ENCODE measurements at regions not wholly inside any gene's neighbourhood (a gene's known extent, or its start where the extent isn't known, plus 50 kb on each side); places are given as distances from the start of the nearest gene placed in this dataset.

GRCh38 chr2:48873666-48874065, 118.1 kb upstream of the LHCGR start:
- intact Hi-C loops (cut with DNase I), result no loop called here
- WGBS, 2 donors, result 95% methylated on average over 1 of the region's 1 CpG
- Histone ChIP-seq H3K27me3 (no peaks in the 10 kb centered on the region), H3K27ac (no peak overlapping the region), H3K9me3 (no peaks in the 10 kb centered on the region), H3K4me1 (no peaks in the 10 kb centered on the region), H3K36me3 (no peaks in the 10 kb centered on the region), H3K4me3 (replicated peaks in 1 of 3) (no peak overlapping the region)
- TF ChIP-seq, protein P1, sequence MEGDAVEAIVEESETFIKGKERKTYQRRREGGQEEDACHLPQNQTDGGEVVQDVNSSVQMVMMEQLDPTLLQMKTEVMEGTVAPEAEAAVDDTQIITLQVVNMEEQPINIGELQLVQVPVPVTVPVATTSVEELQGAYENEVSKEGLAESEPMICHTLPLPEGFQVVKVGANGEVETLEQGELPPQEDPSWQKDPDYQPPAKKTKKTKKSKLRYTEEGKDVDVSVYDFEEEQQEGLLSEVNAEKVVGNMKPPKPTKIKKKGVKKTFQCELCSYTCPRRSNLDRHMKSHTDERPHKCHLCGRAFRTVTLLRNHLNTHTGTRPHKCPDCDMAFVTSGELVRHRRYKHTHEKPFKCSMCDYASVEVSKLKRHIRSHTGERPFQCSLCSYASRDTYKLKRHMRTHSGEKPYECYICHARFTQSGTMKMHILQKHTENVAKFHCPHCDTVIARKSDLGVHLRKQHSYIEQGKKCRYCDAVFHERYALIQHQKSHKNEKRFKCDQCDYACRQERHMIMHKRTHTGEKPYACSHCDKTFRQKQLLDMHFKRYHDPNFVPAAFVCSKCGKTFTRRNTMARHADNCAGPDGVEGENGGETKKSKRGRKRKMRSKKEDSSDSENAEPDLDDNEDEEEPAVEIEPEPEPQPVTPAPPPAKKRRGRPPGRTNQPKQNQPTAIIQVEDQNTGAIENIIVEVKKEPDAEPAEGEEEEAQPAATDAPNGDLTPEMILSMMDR (IDR thresholded peaks at IDR 0.05), result no peak
- no peak for TF ChIP-seq POLR2A (IDR thresholded peaks at IDR 0.05)
- no peak for DNase-seq

DNA sequence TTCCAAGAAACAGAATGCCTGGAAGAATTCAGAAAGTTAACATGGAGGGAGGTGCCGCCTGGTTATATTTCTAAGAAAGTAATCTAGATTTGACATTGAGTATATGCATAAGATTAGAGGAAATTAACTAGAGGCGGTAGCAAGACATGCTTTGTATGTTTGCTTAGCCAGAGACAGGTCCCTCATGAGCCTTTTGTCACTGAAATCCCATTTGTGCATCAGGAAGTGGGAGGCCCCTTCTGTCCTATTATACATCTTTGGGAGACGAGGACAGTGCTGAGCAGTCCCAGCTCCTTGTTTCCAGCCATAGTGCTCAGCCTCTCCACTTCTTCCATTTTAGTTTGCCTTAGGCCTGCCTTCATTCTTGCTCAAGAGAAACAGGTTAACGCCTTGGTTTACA, 115.4 kb upstream of the LHCGR start:
- no peak for TF ChIP-seq POLR2A (IDR thresholded peaks at IDR 0.05)
- TF ChIP-seq, protein P1 (IDR thresholded peaks at IDR 0.05), result no peak
- no peak for DNase-seq
- intact Hi-C loops (cut with DNase I), result no loop called here
- Histone ChIP-seq H3K27me3 (no peaks in the 10 kb centered on the region), H3K36me3 (no peaks in the 10 kb centered on the region), H3K4me3 (replicated peaks in 1 of 3) (no peak overlapping the region), H3K9me3 (no peaks in the 10 kb centered on the region), H3K4me1 (no peaks in the 10 kb centered on the region), H3K27ac (no peak overlapping the region)
- 71 to 84% methylated on average over 4 of the region's 4 CpGs for WGBS, 2 donors

- DNase-seq, result no peak
- H3K27me3 ChIP-seq, result no peaks in the 10 kb centered on the region
- H3K4me3 ChIP-seq (replicated peaks in 1 of 3), result no peak overlapping the region
- intact Hi-C loops (cut with DNase I), result no loop called here
- H3K4me1 ChIP-seq, result no peaks in the 10 kb centered on the region
- no peaks in the 10 kb centered on the region for H3K9me3 ChIP-seq
- 46 to 61% methylated on average over 2 of the region's 2 CpGs for WGBS, 2 donors
- H3K27ac ChIP-seq, result no peak overlapping the region
- TF ChIP-seq POLR2A (IDR thresholded peaks at IDR 0.05), result no peak
- TF ChIP-seq, protein P1 (IDR thresholded peaks at IDR 0.05), result no peak
- no peaks in the 10 kb centered on the region for H3K36me3 ChIP-seq
These were observed 115.0 kb upstream of the LHCGR start for GRCh38 chr2:48870503-48870902.

GRCh38 chr2:48865704-48866103, 110.2 kb upstream of the LHCGR start:
- Histone ChIP-seq H3K27ac (no peak overlapping the region), H3K4me3 (replicated peaks in 1 of 3) (no peak overlapping the region), H3K27me3 (no peaks in the 10 kb centered on the region), H3K9me3 (no peaks in the 10 kb centered on the region), H3K4me1 (no peaks in the 10 kb centered on the region), H3K36me3 (no peaks in the 10 kb centered on the region)
- no peak for TF ChIP-seq POLR2A (IDR thresholded peaks at IDR 0.05)
- TF ChIP-seq, protein P1 (IDR thresholded peaks at IDR 0.05), result no peak
- 40 to 54% methylated on average over 2 of the region's 2 CpGs for WGBS, 2 donors
- no peak for DNase-seq
- intact Hi-C loops (cut with DNase I), result no loop called here

DNA sequence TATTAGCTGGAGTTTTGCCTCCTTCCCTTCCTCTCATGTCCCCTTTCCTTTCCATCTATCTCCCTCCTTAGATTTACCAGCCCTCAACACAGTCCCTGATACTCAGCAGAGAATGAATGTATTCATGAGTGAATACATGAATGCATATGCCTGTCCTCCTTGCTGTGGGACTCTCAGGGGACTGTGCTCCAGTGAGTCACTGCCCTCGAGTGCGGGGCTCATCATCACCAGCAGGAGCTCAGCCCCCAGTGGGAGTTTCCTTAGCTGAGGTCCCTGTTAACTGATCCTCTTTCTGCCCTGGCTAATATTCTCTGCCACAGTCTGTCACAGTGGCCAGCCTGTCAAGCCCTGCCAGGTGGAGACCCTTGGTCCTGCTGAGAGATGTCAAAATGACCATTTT, 104.9 kb upstream of the LHCGR start:
- intact Hi-C loops (cut with DNase I), result no loop called here
- 63 to 73% methylated on average over 2 of the region's 2 CpGs for WGBS, 2 donors
- H3K9me3 ChIP-seq, result no peaks in the 10 kb centered on the region
- H3K4me1 ChIP-seq, result no peaks in the 10 kb centered on the region
- H3K36me3 ChIP-seq, result no peaks in the 10 kb centered on the region
- no peak overlapping the region for H3K27ac ChIP-seq
- H3K4me3 ChIP-seq (replicated peaks in 1 of 3), result no peak overlapping the region
- H3K27me3 ChIP-seq, result no peaks in the 10 kb centered on the region
- no peak for DNase-seq
- no peak for TF ChIP-seq POLR2A (IDR thresholded peaks at IDR 0.05)
- TF ChIP-seq, protein P1 (IDR thresholded peaks at IDR 0.05), result no peak

Data from thyroid gland (tissue), 4 donors.